ENCODE measurements at regions not wholly inside any gene's neighbourhood (a gene's known extent, or its start where the extent isn't known, plus 50 kb on each side); places are given as distances from the start of the nearest gene placed in this dataset.

DNA sequence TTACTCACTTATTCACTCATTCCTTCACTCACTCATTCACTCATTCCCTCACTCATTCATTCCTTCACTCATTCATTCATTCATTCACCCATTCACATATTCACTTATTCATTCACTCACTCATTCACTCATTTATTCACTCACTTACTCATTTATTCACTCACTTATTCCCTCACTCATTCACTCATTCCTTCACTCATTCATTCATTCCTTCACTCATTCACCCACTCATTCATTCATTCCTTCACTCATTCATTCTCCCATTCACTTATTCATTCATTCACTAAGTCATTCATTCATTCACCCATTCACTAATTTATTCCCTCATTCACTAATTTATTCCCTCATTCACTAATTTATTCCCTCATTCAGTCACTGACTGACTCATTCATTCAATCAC is 127.6 kb downstream of the EDN3 start:
- TF ChIP-seq CTCF (IDR thresholded peaks at IDR 0.05 in 8 of 11, conservative IDR thresholded peaks at IDR 0.05 in 3 of 11) (no peak), POLR2AphosphoS5 (IDR thresholded peaks at IDR 0.05) (no peak), POLR2A (IDR thresholded peaks at IDR 0.05) (no peak)
